Mucosa of descending colon (tissue), 3 donors: ENCODE measurements at regions not wholly inside any gene's neighbourhood (a gene's known extent, or its start where the extent isn't known, plus 50 kb on each side); places are given as distances from the start of the nearest gene placed in this dataset.

Source experiments
- ATAC-seq: fragments of 200-7000 bp; cut with Tn5 transposase; one replicate; pipeline ENCODE4 v1.9.1; 2020; ENCODE audit warnings: mild to moderate bottlenecking, moderate library complexity
- DNase-seq, 3 donors: peaks; one replicate each; pipeline ENCODE4 v3.0.0-alpha.2; 2020
- H3K36me3 ChIP-seq: fragments of 200-600 bp; one replicate; pipeline ENCODE4 v1.8.0; 2021; ENCODE audit warnings: low read depth, mild to moderate bottlenecking
- H3K4me1 ChIP-seq: fragments of 200-600 bp; one replicate; pipeline ENCODE4 v1.8.0; 2021; ENCODE audit warnings: low read depth, mild to moderate bottlenecking
- H3K4me3 ChIP-seq: fragments of 200-600 bp; one replicate; pipeline ENCODE4 v1.8.0; 2021; ENCODE audit warnings: mild to moderate bottlenecking
- H3K9me3 ChIP-seq: fragments of 200-600 bp; one replicate; pipeline ENCODE4 v1.8.0; 2021; ENCODE audit warnings: mild to moderate bottlenecking
- CTCF ChIP-seq: fragments of 200-600 bp; IDR thresholded peaks from one replicate; pipeline ENCODE4 v1.8.0; 2022; ENCODE audit warnings: antibody characterized with exemption, mild to moderate bottlenecking
- intact Hi-C, 2 donors: fragments of 100-400 bp; cut with DNase I in 1 of 2; cut with micrococcal nuclease in 1 of 2; formaldehyde crosslinking; loops; one replicate each; pipeline versions ENCODE4 v1.11.0 to v1.11.1; 2022; cut with DNase I, micrococcal nuclease
- donor health status: DM: no; HTN: no; CAD: no; lungs with moderate emphysema.
- donor health status: DM: no; HTN: no; CAD: no.
- donor health status: DM: no; HTN: yes; CAD: no.

DNA sequence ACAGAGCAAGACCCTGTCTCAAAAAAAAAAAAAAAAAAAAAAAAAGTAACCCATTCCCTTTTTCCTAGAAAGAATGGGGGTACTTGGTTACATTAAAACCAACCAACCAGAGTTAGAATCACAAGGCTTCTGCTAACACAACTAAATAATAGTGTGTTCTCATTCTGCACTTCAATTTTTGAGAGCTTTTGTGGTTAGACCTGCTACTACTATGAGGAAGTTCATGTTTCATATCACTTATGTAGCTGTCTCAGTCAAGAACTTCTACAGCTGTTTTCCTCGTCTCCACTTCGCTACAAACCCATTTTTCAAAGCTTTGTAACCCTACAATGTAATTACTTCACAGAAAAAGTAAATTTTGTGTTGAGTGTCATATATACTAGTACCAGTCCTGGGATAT lies 58.3 kb downstream of the PDHA2 start:
- DNase-seq: no peak
- H3K4me3 ChIP-seq: no peak overlapping the region
- intact Hi-C loops: no loop called here
- TF ChIP-seq CTCF: no peak
- no peaks in the 10 kb centered on the region for H3K36me3 ChIP-seq
- no peaks in the 10 kb centered on the region for H3K9me3 ChIP-seq
- no peaks in the 10 kb centered on the region for H3K4me1 ChIP-seq
- no peak for ATAC-seq

- no peaks in the 10 kb centered on the region for H3K36me3 ChIP-seq
- TF ChIP-seq CTCF: no peak
- intact Hi-C loops: no loop called here
- no peak for ATAC-seq
- no peak for DNase-seq
- H3K4me3 ChIP-seq: no peak overlapping the region
- no peaks in the 10 kb centered on the region for H3K9me3 ChIP-seq
- no peaks in the 10 kb centered on the region for H3K4me1 ChIP-seq
Measured at GRCh38 chr4:95909211-95909610, 69.3 kb downstream of the PDHA2 start.

DNA sequence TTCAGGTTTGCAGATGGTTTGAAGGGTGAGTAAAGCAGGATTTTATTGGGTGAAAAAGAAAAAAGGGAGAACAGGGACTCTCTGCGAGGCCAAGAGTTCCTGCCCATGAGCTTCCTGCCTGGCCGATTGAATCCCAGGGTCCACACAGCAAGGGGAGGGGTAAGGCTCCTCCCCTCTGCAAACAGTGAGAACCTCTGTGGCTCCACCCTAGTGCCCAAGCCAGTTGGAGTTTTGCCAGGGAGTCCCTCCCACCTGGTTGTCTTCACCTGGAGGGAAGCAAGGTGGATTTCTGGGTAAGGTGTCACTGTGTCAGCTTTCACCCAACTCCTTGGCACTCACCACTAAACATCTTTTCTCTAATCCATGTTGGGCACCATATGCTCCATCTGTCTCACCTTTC lies 70.9 kb downstream of the PDHA2 start:
- H3K4me3 ChIP-seq: no peak overlapping the region
- TF ChIP-seq CTCF: no peak
- no peak for DNase-seq
- no peaks in the 10 kb centered on the region for H3K36me3 ChIP-seq
- no peaks in the 10 kb centered on the region for H3K9me3 ChIP-seq
- intact Hi-C loops: no loop called here
- H3K4me1 ChIP-seq: no peaks in the 10 kb centered on the region
- ATAC-seq: no peak

GRCh38 chr4:95921470-95921869 lies 81.6 kb downstream of the PDHA2 start:
- intact Hi-C loops: no loop called here
- no peaks in the 10 kb centered on the region for H3K36me3 ChIP-seq
- H3K4me3 ChIP-seq: no peak overlapping the region
- no peak for TF ChIP-seq CTCF
- DNase-seq (no peak), ATAC-seq (no peak)
- no peaks in the 10 kb centered on the region for H3K4me1 ChIP-seq
- peaks cover 11% of the 10 kb centered on the region for H3K9me3 ChIP-seq

GRCh38 chr4:95929448-95930064 lies 89.7 kb downstream of the PDHA2 start:
- intact Hi-C loops: no loop called here
- Histone ChIP-seq H3K9me3 (peaks cover 42% of the 10 kb centered on the region), H3K4me3 (no peak overlapping the region), H3K4me1 (no peaks in the 10 kb centered on the region), H3K36me3 (no peaks in the 10 kb centered on the region)
- ATAC-seq: no peak
- no peak for TF ChIP-seq CTCF
- DNase-seq: no peak

DNA sequence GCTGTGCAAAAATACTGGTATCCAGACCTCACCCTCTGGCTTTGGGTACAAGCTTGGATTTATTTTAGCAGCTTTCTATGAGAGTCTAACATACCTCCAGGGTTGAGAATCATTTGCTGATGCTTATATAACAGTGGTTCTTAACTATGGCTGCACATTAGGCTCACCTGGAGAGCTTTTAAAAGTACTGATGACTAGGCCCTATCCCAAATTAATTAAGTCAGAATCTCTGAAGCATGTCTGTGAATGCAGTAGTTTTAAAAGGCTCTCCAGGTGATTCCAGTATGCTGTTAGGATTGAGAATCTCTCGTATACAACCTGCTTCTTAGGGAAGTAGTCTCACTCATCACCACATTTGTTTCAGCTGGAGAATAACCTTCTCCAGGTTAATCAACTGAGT lies 99.2 kb downstream of the PDHA2 start:
- Histone ChIP-seq H3K4me3 (no peak overlapping the region), H3K36me3 (no peaks in the 10 kb centered on the region), H3K9me3 (no peaks in the 10 kb centered on the region), H3K4me1 (no peaks in the 10 kb centered on the region)
- no peak for TF ChIP-seq CTCF
- ATAC-seq: no peak
- intact Hi-C loops: no loop called here
- DNase-seq: no peak
